Epithelial cell of esophagus (primary cell): ENCODE measurements at regions not wholly inside any gene's neighbourhood (a gene's known extent, or its start where the extent isn't known, plus 50 kb on each side); places are given as distances from the start of the nearest gene placed in this dataset.

ENCODE experiments used
- DNase-seq: peaks from one replicate; pipeline ENCODE4 v3.0.0; 2010; ENCODE audit warnings: low read depth
- H3K4me3 ChIP-seq: 2 replicates; pipeline ENCODE4 v1.5.1; 2011; ENCODE audit warnings: mild to moderate bottlenecking, low read length, control low read depth
- TF ChIP-seq, protein P1 (sequence below): IDR thresholded peaks from 2 replicates; pipeline ENCODE4 v1.5.1; 2011; ENCODE audit warnings: low read depth, mild to moderate bottlenecking, low read length, control low read depth, inconsistent platforms; ENCODE audit not compliant: insufficient read depth; ENCODE audit errors: missing control alignments

DNA sequence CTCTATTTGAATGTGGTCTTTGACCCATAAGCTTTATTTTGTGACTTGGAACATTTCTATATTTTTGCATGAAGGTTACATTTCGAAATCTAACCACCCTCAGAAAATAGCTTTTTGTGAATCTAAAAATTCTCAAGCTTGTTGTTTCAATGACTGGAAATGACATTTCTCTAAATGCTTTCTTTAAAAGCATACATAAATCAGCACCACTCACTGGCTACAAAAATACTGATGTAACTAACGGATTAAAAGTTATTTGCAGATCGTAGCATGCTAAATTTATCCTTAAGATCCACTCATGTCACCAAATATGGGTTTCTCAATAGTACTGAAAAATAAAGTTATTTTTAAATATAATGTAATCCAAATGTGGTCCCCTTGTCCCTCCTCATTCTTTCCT is 55.2 kb upstream of the ACAN start:
- H3K4me3 ChIP-seq, result no peak overlapping the region
- TF ChIP-seq, protein P1, sequence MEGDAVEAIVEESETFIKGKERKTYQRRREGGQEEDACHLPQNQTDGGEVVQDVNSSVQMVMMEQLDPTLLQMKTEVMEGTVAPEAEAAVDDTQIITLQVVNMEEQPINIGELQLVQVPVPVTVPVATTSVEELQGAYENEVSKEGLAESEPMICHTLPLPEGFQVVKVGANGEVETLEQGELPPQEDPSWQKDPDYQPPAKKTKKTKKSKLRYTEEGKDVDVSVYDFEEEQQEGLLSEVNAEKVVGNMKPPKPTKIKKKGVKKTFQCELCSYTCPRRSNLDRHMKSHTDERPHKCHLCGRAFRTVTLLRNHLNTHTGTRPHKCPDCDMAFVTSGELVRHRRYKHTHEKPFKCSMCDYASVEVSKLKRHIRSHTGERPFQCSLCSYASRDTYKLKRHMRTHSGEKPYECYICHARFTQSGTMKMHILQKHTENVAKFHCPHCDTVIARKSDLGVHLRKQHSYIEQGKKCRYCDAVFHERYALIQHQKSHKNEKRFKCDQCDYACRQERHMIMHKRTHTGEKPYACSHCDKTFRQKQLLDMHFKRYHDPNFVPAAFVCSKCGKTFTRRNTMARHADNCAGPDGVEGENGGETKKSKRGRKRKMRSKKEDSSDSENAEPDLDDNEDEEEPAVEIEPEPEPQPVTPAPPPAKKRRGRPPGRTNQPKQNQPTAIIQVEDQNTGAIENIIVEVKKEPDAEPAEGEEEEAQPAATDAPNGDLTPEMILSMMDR, result no peak
- no peak for DNase-seq

DNA sequence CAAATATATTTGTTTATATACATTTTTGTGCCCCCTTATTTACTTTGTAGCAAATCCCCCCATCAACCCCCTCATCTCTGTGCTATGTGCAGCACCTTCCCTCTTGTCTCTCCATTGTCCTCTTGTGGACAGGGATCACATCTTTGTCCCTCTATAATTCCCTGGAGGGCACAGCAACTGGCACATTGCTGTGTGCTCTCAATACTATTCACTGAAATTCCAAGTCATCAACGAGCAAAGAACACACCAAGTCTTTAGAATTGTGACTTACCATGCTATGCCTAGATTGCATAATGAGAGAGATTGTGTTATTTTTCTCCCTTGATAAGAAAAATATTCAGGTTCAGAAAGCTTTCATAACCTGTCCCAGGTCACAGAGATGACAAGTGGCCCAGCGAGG is 54.6 kb upstream of the ACAN start:
- H3K4me3 ChIP-seq, result no peak overlapping the region
- TF ChIP-seq, protein P1, result no peak
- DNase-seq, result no peak

DNA sequence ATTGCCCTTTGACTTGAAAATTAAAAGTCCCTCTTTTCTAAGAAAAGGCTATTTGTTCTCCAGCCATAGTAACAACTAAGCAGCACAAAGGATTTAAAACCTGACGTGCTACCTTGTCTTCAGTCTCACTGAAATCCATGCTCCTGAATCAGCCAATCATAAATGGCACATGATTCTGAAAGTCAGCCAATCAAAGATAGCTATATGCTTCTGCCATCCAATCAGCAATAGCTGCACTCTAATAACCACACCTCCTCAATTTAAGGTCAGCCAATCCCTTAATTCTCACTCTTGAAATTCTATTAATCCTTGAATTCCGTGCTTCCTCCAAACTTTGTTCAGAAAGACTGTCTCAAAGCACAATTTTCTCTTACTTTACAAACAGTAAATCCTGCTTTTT is 53.5 kb upstream of the ACAN start:
- TF ChIP-seq, protein P1, result no peak
- H3K4me3 ChIP-seq, result no peak overlapping the region
- no peak for DNase-seq

DNA sequence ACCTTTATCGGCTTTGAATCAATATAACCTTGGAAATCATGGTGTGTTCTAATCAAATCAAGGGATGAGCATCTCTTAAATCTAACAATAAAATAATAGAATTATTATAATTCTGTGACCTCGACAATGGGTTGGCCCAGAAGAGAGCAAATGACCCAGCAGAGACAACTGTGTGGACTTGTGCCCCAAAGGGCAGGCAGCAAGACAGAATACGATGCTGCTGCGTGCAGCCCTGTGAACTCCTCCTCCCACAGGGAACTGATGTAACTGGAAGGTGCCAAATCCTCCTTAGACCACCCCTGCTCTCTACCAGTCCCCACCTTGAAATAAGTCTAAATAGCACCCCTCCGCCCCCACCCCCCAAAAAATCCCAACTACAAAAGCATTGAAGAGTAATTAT is 50.7 kb upstream of the ACAN start:
- TF ChIP-seq, protein P1, result no peak
- no peak overlapping the region for H3K4me3 ChIP-seq
- DNase-seq, result no peak

DNA sequence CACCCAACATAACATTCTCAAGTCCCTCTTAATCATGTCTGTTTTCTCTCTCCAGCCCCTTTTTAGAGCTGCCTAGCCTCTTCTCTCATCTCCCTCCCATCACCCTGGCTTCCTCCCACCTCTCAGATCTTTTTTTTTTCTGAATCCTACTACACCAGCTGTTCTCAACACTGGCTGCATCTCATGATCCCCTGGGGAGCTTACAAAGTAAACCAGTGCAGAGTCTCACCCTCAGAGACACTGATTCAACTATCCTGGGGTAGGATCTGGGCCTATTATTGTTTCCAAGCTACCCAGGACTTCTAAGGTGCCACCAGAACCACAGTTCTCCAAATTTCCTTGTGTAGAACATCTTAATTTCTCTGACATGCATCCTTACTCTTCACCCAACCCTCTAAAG is 50.3 kb upstream of the ACAN start:
- no peak overlapping the region for H3K4me3 ChIP-seq
- no peak for DNase-seq
- TF ChIP-seq, protein P1, result no peak
